GM12874 (cell line): ENCODE measurements at regions not wholly inside any gene's neighbourhood (a gene's known extent, or its start where the extent isn't known, plus 50 kb on each side); places are given as distances from the start of the nearest gene placed in this dataset.

Experiments
- CTCF ChIP-seq: IDR thresholded peaks from 2 replicates; pipeline ENCODE4 v1.5.1; 2011; ENCODE audit warnings: low read depth, mild to moderate bottlenecking, control low read depth, low read length, moderate library complexity; ENCODE audit not compliant: insufficient read depth

DNA sequence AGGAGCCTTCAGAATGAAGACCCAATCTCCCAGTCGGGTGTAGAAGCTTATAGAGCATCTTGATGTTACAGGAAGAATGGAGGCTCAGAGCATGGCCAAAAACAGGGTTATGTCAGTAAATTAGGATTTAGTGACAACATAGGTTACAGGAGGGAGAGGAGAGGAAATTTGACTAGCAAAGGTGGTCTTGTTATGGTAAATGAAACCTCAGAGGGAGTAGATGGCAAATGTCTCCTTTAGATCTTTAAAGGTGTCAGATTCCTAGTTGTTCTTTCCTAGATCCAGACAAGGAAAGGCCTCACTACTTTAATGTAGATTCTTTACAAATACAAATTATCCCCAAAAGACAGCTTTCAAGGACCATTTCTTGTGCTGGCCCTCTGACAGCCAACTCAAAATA is 465.0 kb downstream of the DMRTA1 start:
- no peak for TF ChIP-seq CTCF

DNA sequence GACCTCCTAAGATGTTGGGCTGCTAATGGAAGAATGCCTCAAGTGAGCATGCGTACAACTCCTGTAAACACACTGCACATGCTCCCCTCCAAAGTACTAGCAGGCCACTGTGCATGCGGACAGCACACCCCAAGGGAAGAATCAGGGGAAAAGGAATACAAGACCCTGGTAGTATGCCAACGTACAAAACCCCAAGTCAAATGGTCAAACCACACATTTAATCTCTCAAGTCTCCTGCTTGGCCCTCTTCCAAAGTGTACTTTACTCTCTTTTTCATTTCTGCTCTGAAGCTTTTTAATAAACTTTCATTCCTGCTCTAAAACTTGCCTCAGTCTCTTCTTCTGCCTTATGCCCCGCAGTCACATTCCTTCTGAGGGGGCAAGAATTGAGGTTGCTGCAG is 466.4 kb downstream of the DMRTA1 start:
- no peak for TF ChIP-seq CTCF

- TF ChIP-seq CTCF, result no peak
Measured at GRCh38 chr9:22913518-22913917, 466.9 kb downstream of the DMRTA1 start.

- TF ChIP-seq CTCF, result no peak
Measured at GRCh38 chr9:22916148-22916547, 469.5 kb downstream of the DMRTA1 start.

DNA sequence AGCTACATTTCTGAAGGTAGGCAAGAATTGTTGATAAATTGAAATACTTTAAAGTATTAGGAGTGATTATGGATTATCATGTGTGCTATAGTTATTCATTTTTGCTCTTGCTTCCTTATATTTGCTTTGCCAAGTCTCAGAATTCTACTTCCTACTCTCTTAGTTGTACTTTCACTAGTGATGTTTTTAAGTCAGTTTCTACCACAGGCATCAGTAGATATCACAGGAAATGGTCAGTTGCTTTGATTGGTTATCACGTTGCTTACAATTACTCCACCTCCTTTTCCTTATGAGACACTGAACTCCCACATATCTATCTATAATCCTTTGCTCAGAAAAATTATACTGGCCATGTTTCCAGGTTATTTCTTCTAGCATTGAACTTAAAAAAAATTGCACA is 472.8 kb downstream of the DMRTA1 start:
- no peak for TF ChIP-seq CTCF

DNA sequence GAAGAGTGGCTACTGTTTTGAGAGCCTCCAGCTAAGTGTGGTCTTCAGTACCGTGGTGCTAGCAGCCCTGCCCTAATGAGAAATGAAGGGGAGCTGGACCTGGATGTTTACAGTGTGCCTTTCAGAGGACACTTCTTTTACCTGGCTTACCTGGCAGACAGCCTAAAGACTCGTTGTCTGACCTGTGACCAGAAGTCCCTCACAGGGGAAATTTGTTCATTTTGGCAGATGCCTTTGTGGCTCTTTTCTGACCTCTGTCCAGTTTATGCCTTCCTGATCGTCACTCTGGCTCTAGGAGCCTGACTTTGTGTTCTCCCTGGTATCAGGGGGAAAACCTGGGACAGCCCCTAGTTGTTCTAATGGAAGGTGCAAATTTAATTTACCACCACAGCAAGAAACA is 475.1 kb downstream of the DMRTA1 start:
- no peak for TF ChIP-seq CTCF

DNA sequence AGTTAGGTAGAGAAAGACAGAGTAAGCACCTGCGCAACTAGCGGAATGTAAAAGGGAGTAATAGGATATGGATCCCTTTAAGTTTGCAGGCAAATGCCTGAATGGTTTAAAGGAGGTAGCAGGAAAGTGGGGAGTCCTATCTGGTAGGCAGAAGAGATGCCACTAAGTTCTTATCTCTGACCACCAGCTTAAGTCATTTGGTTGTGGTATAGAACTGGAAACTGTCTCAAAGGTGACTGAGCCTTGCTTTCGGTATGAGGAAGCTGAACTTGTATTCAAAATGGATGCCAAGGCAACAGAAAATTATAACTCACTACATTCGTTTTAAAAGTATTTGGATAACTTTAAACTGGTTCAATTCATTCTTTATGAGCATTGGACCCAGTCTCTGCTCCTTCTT is 475.6 kb downstream of the DMRTA1 start:
- no peak for TF ChIP-seq CTCF

GRCh38 chr9:22954550-22954949 is 507.9 kb downstream of the DMRTA1 start:
- TF ChIP-seq CTCF, result no peak
